Activated CD4-positive, CD25-positive, alpha-beta regulatory T cell treated with anti-CD3 and anti-CD28 coated beads, Interleukin-2, amount 50 U/mL, for 16 hours (primary cell): ENCODE measurements at regions not wholly inside any gene's neighbourhood (a gene's known extent, or its start where the extent isn't known, plus 50 kb on each side); places are given as distances from the start of the nearest gene placed in this dataset.
A peak's percentile ranks its signal among the peaks of the same experiment; 100 is the strongest.

Experiments
- DNase-seq: peaks from one replicate; pipeline ENCODE4 v3.0.0-alpha.2; 2020; ENCODE audit warnings: low read depth, low spot score

GRCh38 chr3:18778094-18778493, 353.0 kb upstream of the SATB1 start:
- no peak for DNase-seq

GRCh38 chr3:18775501-18775900, 350.4 kb upstream of the SATB1 start:
- no peak for DNase-seq

GRCh38 chr3:18774319-18775088, 349.4 kb upstream of the SATB1 start:
- DNase-seq: no peak

DNA sequence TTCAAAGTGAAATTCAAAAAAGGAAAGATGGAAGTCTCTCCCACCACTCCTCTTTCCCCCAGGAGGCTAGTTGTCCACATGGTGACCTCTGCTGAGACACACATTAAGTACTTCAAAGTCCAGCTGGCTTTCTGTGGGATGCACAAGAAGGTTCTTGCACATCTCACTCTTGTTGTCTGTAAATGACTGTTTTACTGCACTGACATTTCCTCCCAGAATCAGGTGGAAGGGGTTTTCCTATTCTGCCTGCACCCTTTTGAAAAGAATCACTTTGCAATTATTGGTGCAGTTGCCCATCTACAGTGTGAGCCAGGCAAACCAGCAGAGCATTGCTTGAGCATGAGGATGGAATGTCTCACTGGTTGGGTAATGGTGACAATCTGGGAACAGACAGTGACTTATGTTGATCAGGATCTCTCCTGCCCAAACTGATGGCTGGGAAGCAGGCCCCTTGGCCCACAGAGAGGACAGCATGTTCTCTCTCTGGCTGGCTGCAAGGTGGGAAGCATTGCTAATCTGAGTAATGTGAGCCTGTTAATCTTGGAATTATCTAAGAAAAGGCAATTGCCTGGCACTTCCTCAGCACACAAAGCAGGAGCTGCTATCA, 347.7 kb upstream of the SATB1 start:
- DNase-seq: no peak

- DNase-seq: no peak
These were observed 346.8 kb upstream of the SATB1 start for GRCh38 chr3:18771931-18772330.

DNA sequence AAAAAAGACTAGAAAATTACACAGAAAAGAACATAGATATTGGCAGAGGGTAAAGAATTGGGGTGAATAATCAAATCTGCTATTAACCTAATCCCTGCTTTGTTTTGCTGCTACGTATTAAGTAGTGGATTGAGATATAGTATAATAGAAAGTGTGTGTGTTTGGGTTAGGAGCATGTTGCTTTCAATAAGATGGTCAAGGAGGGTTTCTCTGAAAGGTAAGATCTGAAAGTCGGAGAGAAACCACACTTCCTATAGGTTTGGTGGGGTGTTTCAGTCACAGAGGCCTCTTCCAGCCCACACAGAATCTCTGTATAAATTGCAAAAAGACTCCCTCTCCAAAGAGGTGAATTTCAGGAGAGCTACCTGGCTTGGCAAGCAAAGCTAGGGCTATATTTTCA, 345.7 kb upstream of the SATB1 start:
- DNase-seq: no peak

DNA sequence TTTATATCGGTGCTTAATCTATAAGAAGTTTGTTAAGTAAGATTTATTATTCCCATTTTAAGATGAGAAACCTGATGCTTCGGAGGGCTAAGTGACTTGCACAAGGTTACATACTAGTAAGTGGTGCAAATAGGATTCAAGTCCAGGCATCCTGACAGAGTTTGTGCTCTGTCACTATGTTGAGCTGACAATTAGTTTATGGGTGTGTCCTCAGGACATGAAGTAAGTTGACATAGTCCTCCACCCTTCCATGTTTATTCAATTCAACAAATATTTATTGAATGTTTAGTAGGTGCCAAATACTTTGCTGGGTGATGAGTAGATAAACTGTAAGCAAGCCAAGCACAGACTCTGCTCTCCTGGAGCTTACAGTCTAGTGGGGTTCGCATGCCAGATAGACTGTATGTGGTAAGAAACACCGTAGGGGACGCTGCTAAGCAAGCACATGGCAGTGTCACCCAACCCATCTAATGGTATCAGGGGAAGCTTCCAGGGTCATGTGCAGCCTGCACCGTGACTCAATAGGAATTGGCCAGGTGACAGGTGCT, 342.7 kb upstream of the SATB1 start:
- no peak for DNase-seq

DNA sequence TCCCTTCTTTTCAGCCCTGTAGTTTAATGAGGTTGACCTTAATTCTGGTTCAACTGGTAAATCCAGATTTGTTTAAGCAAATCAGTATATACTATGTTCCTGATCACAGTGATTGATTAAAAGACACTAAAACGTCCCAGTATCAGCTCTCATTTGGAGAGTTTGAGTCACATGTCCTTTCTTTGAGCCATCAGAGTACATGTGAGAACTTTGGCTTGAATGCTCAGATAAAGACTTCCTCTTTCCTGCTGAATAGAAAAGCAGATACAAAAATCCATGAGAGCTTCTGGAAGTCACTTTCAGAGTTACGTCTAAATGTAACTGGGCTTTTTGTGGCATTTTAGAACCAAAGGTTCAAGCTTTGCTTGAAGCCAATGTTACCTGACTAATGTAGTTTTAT, 341.8 kb upstream of the SATB1 start:
- DNase-seq: no peak

DNA sequence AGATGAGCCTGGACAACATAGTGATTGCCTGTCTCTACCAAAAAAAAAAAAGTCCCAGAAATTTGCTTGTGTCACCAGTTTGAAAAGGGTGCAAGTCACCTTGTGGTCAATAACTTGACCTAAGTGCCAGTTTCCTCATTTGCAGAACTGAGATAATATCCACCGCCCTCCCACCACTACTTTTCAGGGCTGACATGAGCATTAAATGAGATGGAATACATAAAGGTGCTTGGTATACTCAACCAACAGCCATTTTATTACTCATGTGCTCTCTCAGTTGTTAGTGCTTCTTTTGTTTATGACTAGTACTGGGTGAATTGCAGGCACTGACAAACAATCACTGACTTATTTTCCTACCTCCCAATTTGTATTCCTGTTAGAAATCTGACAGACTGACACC, 340.5 kb upstream of the SATB1 start:
- no peak for DNase-seq

- no peak for DNase-seq
These were observed 340.0 kb upstream of the SATB1 start for GRCh38 chr3:18765161-18765560.

- no peak for DNase-seq
These were observed 336.4 kb upstream of the SATB1 start for GRCh38 chr3:18761530-18761929.

DNA sequence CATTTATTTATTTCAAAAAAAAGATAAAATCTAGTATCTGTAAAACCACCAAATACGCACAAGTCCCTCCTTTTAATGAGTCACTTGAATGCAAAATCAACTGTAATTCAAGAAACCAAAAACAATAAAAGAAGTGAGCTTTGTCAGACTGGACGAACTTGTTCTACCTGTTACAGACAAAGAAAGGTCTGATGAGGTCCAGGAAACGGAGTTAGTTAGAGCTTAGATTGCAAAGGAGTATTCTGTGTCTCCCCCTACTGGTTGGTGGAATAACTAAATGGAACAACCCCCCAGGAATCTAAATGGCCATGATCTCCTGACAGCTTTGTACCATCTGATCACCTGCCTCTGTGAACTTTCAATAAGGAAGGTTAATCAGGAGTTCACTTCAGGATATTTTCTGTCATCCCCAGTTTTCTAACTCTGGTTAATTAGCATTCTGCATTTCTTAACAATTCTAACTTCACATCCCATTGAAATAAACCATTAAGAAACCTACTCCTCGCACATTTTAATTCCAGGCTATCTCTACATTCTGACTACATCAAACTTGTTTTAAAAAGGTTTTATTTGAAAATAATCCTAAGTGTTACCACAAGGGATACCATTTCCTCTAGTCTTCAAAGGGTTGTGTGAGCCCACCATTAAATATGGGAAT, 333.0 kb upstream of the SATB1 start:
- DNase-seq: peak; percentile 19

DNA sequence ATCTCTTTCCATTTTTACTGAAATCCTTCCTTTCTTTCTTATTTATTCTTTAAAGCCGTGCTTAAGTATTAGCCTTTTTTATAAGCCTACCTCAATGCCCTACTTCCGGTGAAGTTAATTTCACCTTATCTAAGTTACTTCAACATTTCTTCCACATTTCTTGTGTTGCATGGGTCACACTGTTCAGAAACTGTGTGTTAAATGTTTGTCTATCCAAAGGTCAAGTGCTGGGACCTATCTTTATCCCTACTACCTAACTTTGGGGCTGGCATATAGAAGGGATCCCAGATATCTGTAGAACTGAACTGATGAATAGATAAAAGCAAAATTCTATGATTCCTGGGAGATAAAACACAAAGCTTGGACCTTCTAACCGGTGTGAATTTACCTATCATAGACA, 332.3 kb upstream of the SATB1 start:
- DNase-seq: no peak

DNA sequence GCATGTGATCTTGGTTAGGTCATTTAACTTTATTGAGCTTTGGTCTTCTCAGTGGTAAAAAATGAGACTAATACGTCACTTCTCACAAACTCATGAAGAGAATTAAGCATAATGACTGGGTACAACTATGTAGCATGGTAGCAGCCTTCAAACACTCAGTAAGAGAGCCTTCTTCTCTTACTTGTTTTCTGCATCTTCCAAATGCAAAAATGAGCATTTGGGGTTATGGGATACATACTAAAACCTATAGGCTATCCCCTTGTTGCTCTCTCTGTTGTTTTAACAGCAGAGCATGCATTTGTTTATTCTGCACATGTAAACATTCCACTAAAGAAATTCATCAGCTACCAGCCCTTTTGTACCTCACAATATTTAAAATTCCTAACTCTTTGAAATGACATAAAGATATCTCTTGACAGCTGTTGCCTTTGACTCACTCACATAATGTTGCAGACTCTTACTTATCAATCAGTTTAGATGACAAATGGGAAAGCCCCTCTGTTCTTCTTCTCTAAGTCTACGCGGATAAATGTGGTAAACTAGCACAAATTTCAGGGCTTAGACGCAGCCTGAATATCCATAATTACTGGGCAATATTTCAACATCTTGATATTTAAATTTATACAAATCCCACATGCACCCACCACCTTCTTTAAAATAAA, 327.3 kb upstream of the SATB1 start:
- no peak for DNase-seq

GRCh38 chr3:18751514-18751913, 326.4 kb upstream of the SATB1 start:
- no peak for DNase-seq

DNA sequence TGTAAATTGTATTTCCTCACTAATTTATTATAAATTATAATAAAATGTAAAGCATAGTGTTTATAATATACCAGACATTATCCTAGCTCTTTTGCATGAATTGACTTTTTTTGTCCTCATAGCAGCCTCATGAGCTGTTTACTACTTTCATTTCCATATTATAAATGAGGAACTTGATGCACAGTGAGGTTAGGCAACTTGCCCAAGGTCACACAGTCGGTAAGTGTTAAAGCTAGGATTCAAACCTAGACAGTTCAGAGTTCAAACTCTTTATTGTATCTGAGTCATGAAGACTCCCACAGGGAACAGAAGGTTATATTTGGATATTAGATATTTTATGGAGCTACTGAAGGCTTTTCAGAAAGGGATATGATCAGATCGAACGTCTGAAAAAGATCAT, 322.2 kb upstream of the SATB1 start:
- no peak for DNase-seq

DNA sequence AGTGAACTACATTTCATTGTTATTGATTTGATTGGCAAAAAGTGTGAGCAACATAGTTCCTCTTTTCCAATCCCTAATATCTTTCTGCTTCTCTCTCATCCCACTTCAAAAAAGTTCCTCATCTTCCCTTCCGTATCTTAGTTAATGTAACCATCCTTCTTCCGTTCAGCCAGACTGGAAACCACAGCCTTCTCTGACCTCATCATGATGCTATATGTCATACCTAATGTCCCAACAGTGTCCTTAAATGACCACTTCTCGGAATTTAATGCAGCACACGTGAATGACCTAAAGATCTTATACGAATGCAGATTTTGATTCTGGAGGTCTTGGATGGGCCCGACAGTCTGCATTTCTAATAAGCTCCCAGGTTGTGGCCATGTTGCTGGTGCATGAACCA, 320.3 kb upstream of the SATB1 start:
- no peak for DNase-seq

- DNase-seq: no peak
These were observed 319.3 kb upstream of the SATB1 start for GRCh38 chr3:18744472-18744871.

DNA sequence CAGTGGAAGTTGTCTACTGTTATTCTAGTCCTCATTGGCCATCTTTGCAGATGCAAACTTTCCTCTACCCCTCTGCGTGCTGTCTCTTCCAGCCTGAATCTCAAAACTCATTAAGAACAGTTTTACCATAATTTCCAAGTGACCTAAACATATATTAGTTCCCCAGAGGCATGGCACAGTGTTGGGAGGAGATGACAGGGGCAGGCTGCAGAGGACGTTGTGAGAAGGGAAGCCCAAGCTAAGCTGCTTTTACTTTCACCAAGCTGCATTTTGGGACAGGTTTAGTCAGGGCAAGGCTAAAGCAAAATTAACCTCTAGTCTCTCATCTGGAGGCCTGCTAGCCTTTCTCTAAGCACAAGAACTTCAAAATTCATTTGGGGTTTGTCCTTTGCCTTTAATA, 318.6 kb upstream of the SATB1 start:
- no peak for DNase-seq

GRCh38 chr3:18740631-18741583, 315.8 kb upstream of the SATB1 start:
- peak; percentile 54 for DNase-seq

DNA sequence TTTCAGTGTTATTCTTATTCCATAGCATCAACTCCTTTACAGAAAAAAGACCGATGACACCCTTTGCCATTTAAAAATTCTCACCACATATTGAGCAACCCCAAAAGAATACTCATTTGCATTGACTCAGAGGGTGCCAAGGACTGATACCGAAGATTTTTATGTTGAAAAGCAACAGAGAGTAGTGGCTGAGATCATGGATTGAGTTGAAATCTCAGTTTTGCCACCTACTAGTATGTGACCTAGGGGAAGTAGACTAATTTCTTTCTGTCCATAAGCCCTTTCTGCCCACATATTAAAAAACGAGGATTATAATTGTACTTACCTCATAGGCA, 313.9 kb upstream of the SATB1 start:
- no peak for DNase-seq
